ENCODE measurements at regions not wholly inside any gene's neighbourhood (a gene's known extent, or its start where the extent isn't known, plus 50 kb on each side); places are given as distances from the start of the nearest gene placed in this dataset.

GRCh38 chr2:14398641-14399040, 233.9 kb upstream of the LRATD1 start:
- TF ChIP-seq CTCF (conservative IDR thresholded peaks at IDR 0.05) = no peak
- TF ChIP-seq ZFX (IDR thresholded peaks at IDR 0.05) = no peak

Measured in C4-2B (cell line).